ENCODE measurements at regions not wholly inside any gene's neighbourhood (a gene's known extent, or its start where the extent isn't known, plus 50 kb on each side); places are given as distances from the start of the nearest gene placed in this dataset.

DNA sequence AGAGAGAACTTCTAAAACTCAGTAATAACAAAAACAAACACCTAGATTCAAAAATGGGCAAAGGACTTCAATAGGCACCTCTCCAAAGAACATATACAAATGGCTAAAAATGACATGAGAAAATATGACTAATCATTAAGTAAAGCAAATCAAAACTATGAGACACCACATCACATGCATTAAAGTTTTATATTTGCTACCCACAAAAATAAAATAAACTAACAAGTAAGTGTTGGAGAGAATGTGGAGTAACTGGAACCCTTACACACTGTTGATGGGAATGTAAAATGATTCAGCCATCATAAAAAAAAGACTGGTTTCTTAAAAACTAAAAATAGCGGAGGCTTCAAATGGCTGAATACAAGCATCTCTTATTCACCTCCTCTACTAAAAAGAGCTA lies 262.1 kb upstream of the PKN2 start:
- DNase-seq (ENCODE audit: unreplicated experiment): peak; percentile 14
- no peak for TF ChIP-seq CTCF (IDR thresholded peaks at IDR 0.05; ENCODE audit: unreplicated experiment)
- peaks cover 15% of the 10 kb centered on the region for H3K9me3 Mint-ChIP-seq (ENCODE audit: unreplicated experiment)
- POLR2A ChIA-PET: no interaction called here
- H3K36me3 Mint-ChIP-seq (ENCODE audit: insufficient read depth, unreplicated experiment): no peaks in the 10 kb centered on the region
- no peaks in the 10 kb centered on the region for H3K27me3 Mint-ChIP-seq (ENCODE audit: insufficient read depth, unreplicated experiment)
- intact Hi-C loops (cut with micrococcal nuclease): no loop called here
- H3K4me3 Mint-ChIP-seq (ENCODE audit: unreplicated experiment): no peak overlapping the region
- CTCF ChIA-PET: interaction anchor here (0.6 kb wide), 1 partner anchor 314 kb away, joined by 4 read pairs; no protein-coding TSS in a partner anchor
- BruUV-seq (replicated peaks): no TSS peak
- no peak overlapping the region for H3K27ac Mint-ChIP-seq (ENCODE audit: low read depth, unreplicated experiment)
- H3K4me1 Mint-ChIP-seq (ENCODE audit: insufficient read depth, unreplicated experiment): no peaks in the 10 kb centered on the region

GRCh38 chr1:88433556-88433955 lies 250.5 kb upstream of the PKN2 start:
- Mint-ChIP-seq H3K4me1 (ENCODE audit: insufficient read depth, unreplicated experiment) (no peaks in the 10 kb centered on the region), H3K27ac (ENCODE audit: low read depth, unreplicated experiment) (no peak overlapping the region), H3K36me3 (ENCODE audit: insufficient read depth, unreplicated experiment) (no peaks in the 10 kb centered on the region), H3K27me3 (ENCODE audit: insufficient read depth, unreplicated experiment) (no peaks in the 10 kb centered on the region), H3K4me3 (ENCODE audit: unreplicated experiment) (no peak overlapping the region), H3K9me3 (ENCODE audit: unreplicated experiment) (peaks cover 25% of the 10 kb centered on the region)
- TF ChIP-seq CTCF (IDR thresholded peaks at IDR 0.05; ENCODE audit: unreplicated experiment): no peak
- intact Hi-C loops (cut with micrococcal nuclease): no loop called here
- peak; percentile 40 for DNase-seq (ENCODE audit: unreplicated experiment)
- BruUV-seq (replicated peaks): no TSS peak
- ChIA-PET CTCF (no interaction called here), POLR2A (no interaction called here)

DNA sequence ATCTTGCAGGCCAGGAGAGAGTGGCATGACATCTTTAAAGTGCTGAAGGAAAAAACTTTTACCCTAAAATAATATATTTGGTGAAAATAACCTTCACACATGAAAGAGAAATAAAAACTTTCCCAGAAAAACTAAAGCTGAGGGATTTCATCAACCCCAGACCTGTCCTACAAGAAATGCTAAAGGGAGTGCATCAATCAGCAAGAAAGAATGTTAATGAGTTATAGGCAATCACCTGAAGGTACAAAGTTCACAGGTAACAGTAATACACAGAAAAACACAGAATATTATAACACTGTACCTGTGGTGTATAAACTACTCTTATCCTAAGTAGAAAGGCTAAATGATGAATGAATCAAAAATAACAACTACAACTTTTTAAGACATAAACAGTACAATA lies 249.2 kb upstream of the PKN2 start:
- Mint-ChIP-seq H3K9me3 (ENCODE audit: unreplicated experiment) (peaks cover 25% of the 10 kb centered on the region), H3K4me3 (ENCODE audit: unreplicated experiment) (no peak overlapping the region), H3K27ac (ENCODE audit: low read depth, unreplicated experiment) (no peak overlapping the region), H3K4me1 (ENCODE audit: insufficient read depth, unreplicated experiment) (no peaks in the 10 kb centered on the region), H3K27me3 (ENCODE audit: insufficient read depth, unreplicated experiment) (peaks cover 1% of the 10 kb centered on the region), H3K36me3 (ENCODE audit: insufficient read depth, unreplicated experiment) (no peaks in the 10 kb centered on the region)
- BruUV-seq (replicated peaks): no TSS peak
- CTCF ChIA-PET: no interaction called here
- POLR2A ChIA-PET: no interaction called here
- DNase-seq (ENCODE audit: unreplicated experiment): no peak
- no peak for TF ChIP-seq CTCF (IDR thresholded peaks at IDR 0.05; ENCODE audit: unreplicated experiment)
- intact Hi-C loops (cut with micrococcal nuclease): no loop called here

- H3K27ac Mint-ChIP-seq (ENCODE audit: low read depth, unreplicated experiment): no peak overlapping the region
- no peak for TF ChIP-seq CTCF (IDR thresholded peaks at IDR 0.05; ENCODE audit: unreplicated experiment)
- H3K4me1 Mint-ChIP-seq (ENCODE audit: insufficient read depth, unreplicated experiment): no peaks in the 10 kb centered on the region
- H3K27me3 Mint-ChIP-seq (ENCODE audit: insufficient read depth, unreplicated experiment): peaks cover 19% of the 10 kb centered on the region
- ChIA-PET POLR2A (no interaction called here), CTCF (no interaction called here)
- DNase-seq (ENCODE audit: unreplicated experiment): peak; percentile 25
- peaks cover 22% of the 10 kb centered on the region for H3K9me3 Mint-ChIP-seq (ENCODE audit: unreplicated experiment)
- intact Hi-C loops (cut with micrococcal nuclease): no loop called here
- no peaks in the 10 kb centered on the region for H3K36me3 Mint-ChIP-seq (ENCODE audit: insufficient read depth, unreplicated experiment)
- H3K4me3 Mint-ChIP-seq (ENCODE audit: unreplicated experiment): no peak overlapping the region
- no TSS peak for BruUV-seq (replicated peaks)
Observed at GRCh38 chr1:88441022-88441421, 243.1 kb upstream of the PKN2 start.

Data from MCF 10A (cell line).